ENCODE measurements at regions not wholly inside any gene's neighbourhood (a gene's known extent, or its start where the extent isn't known, plus 50 kb on each side); places are given as distances from the start of the nearest gene placed in this dataset.

DNA sequence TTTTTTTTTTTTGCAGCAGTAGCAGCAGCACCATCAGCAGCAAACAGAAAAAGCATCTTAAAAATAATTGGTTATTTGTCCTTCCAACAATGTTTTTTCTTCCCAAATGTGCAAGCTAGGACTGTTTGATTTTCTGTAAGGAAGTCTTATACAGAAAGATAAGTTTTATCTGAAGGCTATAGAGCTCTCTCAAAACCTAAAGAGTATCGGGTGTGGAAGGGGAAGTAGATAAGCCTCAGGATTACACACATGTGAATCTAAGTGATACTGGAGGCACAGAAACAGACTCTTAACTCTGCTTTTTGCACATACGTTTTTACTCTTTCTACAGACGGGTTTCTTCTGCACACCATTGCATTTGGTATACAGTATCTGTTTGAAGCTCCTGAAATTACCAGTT, 184.4 kb upstream of the FTMT start:
- in situ Hi-C loops (cut with MboI) (no loop called here), intact Hi-C loops (cut with micrococcal nuclease) (no loop called here)
- Histone ChIP-seq H3K4me1 (replicated peaks in 1 of 2; ENCODE audit: control insufficient read depth in 2 of 2, insufficient read depth in 2 of 2, low read length in 2 of 2) (no peaks in the 10 kb centered on the region), H3K9me3 (replicated peaks; ENCODE audit: control insufficient read depth, insufficient read depth, low read depth, low read length) (no peaks in the 10 kb centered on the region), H3K79me2 (ENCODE audit: control insufficient read depth, insufficient read depth, low read length) (no peaks in the 10 kb centered on the region), H3K4me3 (no peak overlapping the region), H3K27ac (ENCODE audit: extremely low read depth, low read depth, low read length) (no peak overlapping the region), H3K4me2 (ENCODE audit: insufficient read depth, low read length) (no peak overlapping the region), H2AFZ (ENCODE audit: low read depth, low read length) (no peak overlapping the region), H3K9me1 (ENCODE audit: control insufficient read depth, insufficient read depth, low read length) (no peaks in the 10 kb centered on the region), H3K27me3 (ENCODE audit: control insufficient read depth in 2 of 2, insufficient read depth in 2 of 2, low read length in 2 of 2) (no peaks in the 10 kb centered on the region), H3K9ac (ENCODE audit: insufficient read depth in 1 of 2, low read depth in 2 of 2, low read length in 2 of 2) (no peak overlapping the region), H3K36me3 (ENCODE audit: control insufficient read depth, insufficient read depth, low read length) (no peaks in the 10 kb centered on the region), H4K20me1 (replicated peaks; ENCODE audit: control insufficient read depth, insufficient read depth, low read length) (no peaks in the 10 kb centered on the region)
- CTCF ChIA-PET (ENCODE audit: low intra/inter-chr PET ratio) = no interaction called here
- TF ChIP-seq TRIM24 (IDR thresholded peaks at IDR 0.05) (peak; percentile 68 to 70; a peak in 2 of 4 replicates), GTF2F1 (IDR thresholded peaks at IDR 0.05; ENCODE audit: low read depth, low read length) (no peak), TEAD4 (IDR thresholded peaks at IDR 0.05; ENCODE audit: low read length) (peak; percentile 74), TEAD4 (CRISPR knock-in tag; IDR thresholded peaks at IDR 0.05; ENCODE audit: borderline replicate concordance) (no peak), NCOR1 (IDR thresholded peaks at IDR 0.05) (peak; percentile 38; the same call in 1 of the 2 replicates), RHOXF2B (CRISPR knock-in tag; conservative IDR thresholded peaks at IDR 0.05) (no peak), CBX8 (IDR thresholded peaks at IDR 0.05; ENCODE audit: borderline replicate concordance, extremely low read depth, low read depth, low read length, poor library complexity, severe bottlenecking) (no peak), ARID1B (IDR thresholded peaks at IDR 0.05) (peak; percentile 60), MTA2 (IDR thresholded peaks at IDR 0.05; ENCODE audit: low read depth) (peak; percentile 31; the same call in 1 of the 2 replicates), CBFA2T2 (conservative IDR thresholded peaks at IDR 0.05) (peak; percentile 63), FOXP1 (CRISPR knock-in tag; IDR thresholded peaks at IDR 0.05) (no peak), TAL1 (IDR thresholded peaks at IDR 0.05) (peak; percentile 66), FOXM1 (IDR thresholded peaks at IDR 0.05; ENCODE audit: low read depth) (0 out of 2 replicates have a peak, but pooled peaks have one; percentile 15), FOXM1 (CRISPR knock-in tag; IDR thresholded peaks at IDR 0.05; ENCODE audit: low read depth) (no peak), CBFA2T3 (IDR thresholded peaks at IDR 0.05) (peak; percentile 82), TCF3 (CRISPR knock-in tag; IDR thresholded peaks at IDR 0.05) (peak; percentile 69)
- POLR2A ChIA-PET = no interaction called here
- no TSS peak for BruUV-seq (replicated peaks)
- ATAC-seq (no peak; the same call in 2 of the 3 replicates), DNase-seq (ENCODE audit: extremely low read depth in 1 of 4, low spot score in 3 of 4) (peak in 2 of 4 experiments; percentile 13 to 20), FAIRE-seq (no peak)
- WGBS (ENCODE audit: insufficient coverage, low coverage, missing lambda C conversion rate) = 3% methylated on average over 3 of the region's 3 CpGs

All from K562 (cell line).